ENCODE measurements at regions not wholly inside any gene's neighbourhood (a gene's known extent, or its start where the extent isn't known, plus 50 kb on each side); places are given as distances from the start of the nearest gene placed in this dataset.

DNA sequence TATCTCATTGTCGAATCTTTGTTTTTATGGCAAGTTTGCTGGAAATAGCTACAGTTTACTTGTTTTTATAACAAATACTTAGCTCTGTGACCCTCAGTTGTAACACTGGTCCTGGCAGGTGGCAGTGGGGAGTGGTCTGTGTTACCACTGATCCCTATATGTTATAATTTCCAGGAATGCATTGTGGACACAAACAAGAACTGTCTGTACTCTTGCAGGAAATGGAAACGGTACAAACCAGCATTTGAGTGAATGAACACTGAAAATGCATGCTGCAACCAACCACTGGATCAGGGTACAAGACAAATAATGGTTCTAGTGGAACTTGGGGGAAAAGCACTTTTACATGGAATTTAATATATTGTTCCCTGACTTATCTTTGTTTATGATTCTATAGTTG is 66.5 kb upstream of the PJA2 start:
- Histone ChIP-seq H3K4me1 (ENCODE audit: control insufficient read depth in 1 of 2, insufficient read depth in 2 of 2, low read length in 2 of 2) (no peaks in the 10 kb centered on the region), H4K20me1 (ENCODE audit: insufficient read depth) (no peaks in the 10 kb centered on the region), H3K9me2 (ENCODE audit: insufficient read depth) (no peaks in the 10 kb centered on the region), H2AFZ (ENCODE audit: low read depth, low read length, poor library complexity, severe bottlenecking) (no peak overlapping the region), H3K9ac (ENCODE audit: low read length) (no peak overlapping the region), H3K27ac (ENCODE audit: low read depth, low read length) (no peak overlapping the region), H3K9me3 (ENCODE audit: control insufficient read depth in 1 of 2, insufficient read depth in 1 of 2, low read depth in 1 of 2, low read length in 2 of 2) (no peaks in the 10 kb centered on the region), H3K4me3 (replicated peaks in 1 of 2; ENCODE audit: low read depth in 1 of 2, low read length in 2 of 2) (no peak overlapping the region), H3K36me3 (ENCODE audit: control insufficient read depth in 1 of 2, insufficient read depth in 2 of 2, low read length in 2 of 2) (no peaks in the 10 kb centered on the region), H3K79me2 (ENCODE audit: insufficient read depth, low read length) (no peaks in the 10 kb centered on the region), H3K27me3 (ENCODE audit: insufficient read depth, low read length) (no peaks in the 10 kb centered on the region), H3K4me2 (ENCODE audit: low read length) (no peak overlapping the region)
- RAD21 ChIA-PET (ENCODE audit: low non-redundant PET in 1 of 2, low total read pairs in 2 of 2, uncharacterized antibody in 2 of 2, unreplicated experiment in 2 of 2) = no interaction called here
- no peak for DNase-seq (ENCODE audit: low read depth, low spot score)
- intact Hi-C loops (cut with micrococcal nuclease) = loop anchor here (5.0 to 10.0 kb wide), 3 partner anchors 559 to 991 kb away; no protein-coding TSS in a partner anchor
- CTCF ChIA-PET = interaction anchor here (0.6 to 1.2 kb wide), 2 partner anchors 409 to 834 kb away, joined by 4 to 5 read pairs; no protein-coding TSS in a partner anchor
- TF ChIP-seq POLR2A (IDR thresholded peaks at IDR 0.05; ENCODE audit: borderline replicate concordance, extremely low read depth, insufficient read depth, insufficient read length) (no peak), SP1 (IDR thresholded peaks at IDR 0.05; ENCODE audit: low read depth) (no peak), POLR2AphosphoS5 (IDR thresholded peaks at IDR 0.05; ENCODE audit: low read depth, low read length) (no peak), EZH2 (IDR thresholded peaks at IDR 0.05) (no peak), CEBPB (IDR thresholded peaks at IDR 0.05; ENCODE audit: low read depth) (no peak), JUND (IDR thresholded peaks at IDR 0.05) (no peak), EZH2phosphoT487 (IDR thresholded peaks at IDR 0.05; ENCODE audit: borderline replicate concordance) (no peak)
- TF ChIP-seq, protein P1, sequence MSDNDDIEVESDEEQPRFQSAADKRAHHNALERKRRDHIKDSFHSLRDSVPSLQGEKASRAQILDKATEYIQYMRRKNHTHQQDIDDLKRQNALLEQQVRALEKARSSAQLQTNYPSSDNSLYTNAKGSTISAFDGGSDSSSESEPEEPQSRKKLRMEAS (IDR thresholded peaks at IDR 0.05) = no peak
- TF ChIP-seq, protein P2, sequence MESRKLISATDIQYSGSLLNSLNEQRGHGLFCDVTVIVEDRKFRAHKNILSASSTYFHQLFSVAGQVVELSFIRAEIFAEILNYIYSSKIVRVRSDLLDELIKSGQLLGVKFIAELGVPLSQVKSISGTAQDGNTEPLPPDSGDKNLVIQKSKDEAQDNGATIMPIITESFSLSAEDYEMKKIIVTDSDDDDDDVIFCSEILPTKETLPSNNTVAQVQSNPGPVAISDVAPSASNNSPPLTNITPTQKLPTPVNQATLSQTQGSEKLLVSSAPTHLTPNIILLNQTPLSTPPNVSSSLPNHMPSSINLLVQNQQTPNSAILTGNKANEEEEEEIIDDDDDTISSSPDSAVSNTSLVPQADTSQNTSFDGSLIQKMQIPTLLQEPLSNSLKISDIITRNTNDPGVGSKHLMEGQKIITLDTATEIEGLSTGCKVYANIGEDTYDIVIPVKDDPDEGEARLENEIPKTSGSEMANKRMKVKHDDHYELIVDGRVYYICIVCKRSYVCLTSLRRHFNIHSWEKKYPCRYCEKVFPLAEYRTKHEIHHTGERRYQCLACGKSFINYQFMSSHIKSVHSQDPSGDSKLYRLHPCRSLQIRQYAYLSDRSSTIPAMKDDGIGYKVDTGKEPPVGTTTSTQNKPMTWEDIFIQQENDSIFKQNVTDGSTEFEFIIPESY (IDR thresholded peaks at IDR 0.05; ENCODE audit: extremely low read depth, insufficient replicate concordance, low read length) = no peak
- TF ChIP-seq, protein P3, sequence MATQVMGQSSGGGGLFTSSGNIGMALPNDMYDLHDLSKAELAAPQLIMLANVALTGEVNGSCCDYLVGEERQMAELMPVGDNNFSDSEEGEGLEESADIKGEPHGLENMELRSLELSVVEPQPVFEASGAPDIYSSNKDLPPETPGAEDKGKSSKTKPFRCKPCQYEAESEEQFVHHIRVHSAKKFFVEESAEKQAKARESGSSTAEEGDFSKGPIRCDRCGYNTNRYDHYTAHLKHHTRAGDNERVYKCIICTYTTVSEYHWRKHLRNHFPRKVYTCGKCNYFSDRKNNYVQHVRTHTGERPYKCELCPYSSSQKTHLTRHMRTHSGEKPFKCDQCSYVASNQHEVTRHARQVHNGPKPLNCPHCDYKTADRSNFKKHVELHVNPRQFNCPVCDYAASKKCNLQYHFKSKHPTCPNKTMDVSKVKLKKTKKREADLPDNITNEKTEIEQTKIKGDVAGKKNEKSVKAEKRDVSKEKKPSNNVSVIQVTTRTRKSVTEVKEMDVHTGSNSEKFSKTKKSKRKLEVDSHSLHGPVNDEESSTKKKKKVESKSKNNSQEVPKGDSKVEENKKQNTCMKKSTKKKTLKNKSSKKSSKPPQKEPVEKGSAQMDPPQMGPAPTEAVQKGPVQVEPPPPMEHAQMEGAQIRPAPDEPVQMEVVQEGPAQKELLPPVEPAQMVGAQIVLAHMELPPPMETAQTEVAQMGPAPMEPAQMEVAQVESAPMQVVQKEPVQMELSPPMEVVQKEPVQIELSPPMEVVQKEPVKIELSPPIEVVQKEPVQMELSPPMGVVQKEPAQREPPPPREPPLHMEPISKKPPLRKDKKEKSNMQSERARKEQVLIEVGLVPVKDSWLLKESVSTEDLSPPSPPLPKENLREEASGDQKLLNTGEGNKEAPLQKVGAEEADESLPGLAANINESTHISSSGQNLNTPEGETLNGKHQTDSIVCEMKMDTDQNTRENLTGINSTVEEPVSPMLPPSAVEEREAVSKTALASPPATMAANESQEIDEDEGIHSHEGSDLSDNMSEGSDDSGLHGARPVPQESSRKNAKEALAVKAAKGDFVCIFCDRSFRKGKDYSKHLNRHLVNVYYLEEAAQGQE (IDR thresholded peaks at IDR 0.05; ENCODE audit: low read depth) = no peak
- TF ChIP-seq, protein P4, sequence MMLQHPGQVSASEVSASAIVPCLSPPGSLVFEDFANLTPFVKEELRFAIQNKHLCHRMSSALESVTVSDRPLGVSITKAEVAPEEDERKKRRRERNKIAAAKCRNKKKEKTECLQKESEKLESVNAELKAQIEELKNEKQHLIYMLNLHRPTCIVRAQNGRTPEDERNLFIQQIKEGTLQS (IDR thresholded peaks at IDR 0.05) = no peak
- TF ChIP-seq, protein P5, sequence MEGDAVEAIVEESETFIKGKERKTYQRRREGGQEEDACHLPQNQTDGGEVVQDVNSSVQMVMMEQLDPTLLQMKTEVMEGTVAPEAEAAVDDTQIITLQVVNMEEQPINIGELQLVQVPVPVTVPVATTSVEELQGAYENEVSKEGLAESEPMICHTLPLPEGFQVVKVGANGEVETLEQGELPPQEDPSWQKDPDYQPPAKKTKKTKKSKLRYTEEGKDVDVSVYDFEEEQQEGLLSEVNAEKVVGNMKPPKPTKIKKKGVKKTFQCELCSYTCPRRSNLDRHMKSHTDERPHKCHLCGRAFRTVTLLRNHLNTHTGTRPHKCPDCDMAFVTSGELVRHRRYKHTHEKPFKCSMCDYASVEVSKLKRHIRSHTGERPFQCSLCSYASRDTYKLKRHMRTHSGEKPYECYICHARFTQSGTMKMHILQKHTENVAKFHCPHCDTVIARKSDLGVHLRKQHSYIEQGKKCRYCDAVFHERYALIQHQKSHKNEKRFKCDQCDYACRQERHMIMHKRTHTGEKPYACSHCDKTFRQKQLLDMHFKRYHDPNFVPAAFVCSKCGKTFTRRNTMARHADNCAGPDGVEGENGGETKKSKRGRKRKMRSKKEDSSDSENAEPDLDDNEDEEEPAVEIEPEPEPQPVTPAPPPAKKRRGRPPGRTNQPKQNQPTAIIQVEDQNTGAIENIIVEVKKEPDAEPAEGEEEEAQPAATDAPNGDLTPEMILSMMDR (IDR thresholded peaks at IDR 0.05 in 2 of 3, conservative IDR thresholded peaks at IDR 0.05 in 1 of 3; ENCODE audit: borderline replicate concordance in 1 of 3, insufficient read depth in 1 of 3, low read depth in 2 of 3, low read length in 2 of 3) = no peak
- no TSS peak for BruUV-seq (replicated peaks)
- no peak for ATAC-seq
- POLR2A ChIA-PET = no interaction called here

Measured in HCT116 (cell line).